ENCODE measurements at regions not wholly inside any gene's neighbourhood (a gene's known extent, or its start where the extent isn't known, plus 50 kb on each side); places are given as distances from the start of the nearest gene placed in this dataset.
"Not testable (repeated sequence)": the region's sequence is repeated elsewhere in the genome, so short reads cannot be mapped to it uniquely, and the experiment has no call there.

DNA sequence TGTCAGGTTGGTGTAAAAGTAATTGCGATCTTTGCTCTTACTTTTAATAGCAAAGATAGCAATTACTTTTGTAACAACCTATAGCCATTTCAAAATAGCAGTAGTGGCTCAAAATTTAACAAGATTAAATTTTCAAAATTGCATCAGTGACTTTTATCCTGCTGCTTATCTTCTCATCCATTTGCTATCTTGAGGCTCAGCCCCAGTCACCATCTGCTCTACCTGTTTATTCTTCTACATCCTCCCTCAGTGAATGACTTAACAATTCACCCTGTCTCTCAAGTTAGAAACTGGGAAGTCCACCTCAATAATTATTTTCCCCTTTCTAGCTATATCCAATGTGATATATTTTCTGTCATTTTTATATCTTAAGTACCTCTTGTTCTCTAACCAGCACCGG is 148.6 kb upstream of the ZNF804A start:
- no peaks in the 10 kb centered on the region for H3K27me3 ChIP-seq
- no peaks in the 10 kb centered on the region for H3K9me3 ChIP-seq
- no peak overlapping the region for H3K4me3 ChIP-seq
- H3K36me3 ChIP-seq, result no peaks in the 10 kb centered on the region
- H3K4me1 ChIP-seq, result no peaks in the 10 kb centered on the region
- no peak overlapping the region for H3K27ac ChIP-seq
- no peak for DNase-seq
- TF ChIP-seq POLR2A (IDR thresholded peaks at IDR 0.05) (no peak), CTCF (IDR thresholded peaks at IDR 0.05) (no peak)

DNA sequence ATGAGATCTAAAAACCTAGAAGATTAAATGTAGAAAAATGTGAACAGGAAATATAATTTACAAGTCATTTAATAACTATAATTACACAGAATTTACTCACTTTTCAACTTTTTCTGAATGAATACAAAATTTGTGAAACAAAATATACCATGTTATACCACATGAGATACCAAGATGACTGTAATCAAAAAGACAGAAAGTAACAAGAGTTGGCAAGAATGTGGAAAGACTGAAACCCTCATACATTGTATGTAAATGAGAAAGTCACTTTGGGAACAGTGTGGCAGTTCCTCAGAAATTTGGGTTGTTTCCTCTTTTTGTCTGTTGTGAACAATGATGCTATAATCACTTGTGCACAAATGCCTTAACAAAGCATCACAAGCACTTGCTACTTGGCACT is 145.4 kb upstream of the ZNF804A start:
- Histone ChIP-seq H3K27ac (no peak overlapping the region), H3K9me3 (no peaks in the 10 kb centered on the region), H3K27me3 (no peaks in the 10 kb centered on the region), H3K4me1 (no peaks in the 10 kb centered on the region), H3K36me3 (no peaks in the 10 kb centered on the region), H3K4me3 (no peak overlapping the region)
- DNase-seq, result no peak
- TF ChIP-seq POLR2A (IDR thresholded peaks at IDR 0.05) (no peak), CTCF (IDR thresholded peaks at IDR 0.05) (no peak)

GRCh38 chr2:184455624-184456023 is 142.7 kb upstream of the ZNF804A start:
- Histone ChIP-seq H3K9me3 (no peaks in the 10 kb centered on the region), H3K27ac (no peak overlapping the region), H3K4me1 (no peaks in the 10 kb centered on the region), H3K4me3 (no peak overlapping the region), H3K36me3 (no peaks in the 10 kb centered on the region), H3K27me3 (no peaks in the 10 kb centered on the region)
- no peak for DNase-seq
- no peak for TF ChIP-seq POLR2A (IDR thresholded peaks at IDR 0.05)
- TF ChIP-seq CTCF (IDR thresholded peaks at IDR 0.05), result no peak

- H3K27me3 ChIP-seq, H3K9me3 ChIP-seq, DNase-seq, H3K4me3 ChIP-seq, H3K36me3 ChIP-seq, H3K27ac ChIP-seq, H3K4me1 ChIP-seq: not testable (repeated sequence)
These were observed 141.6 kb upstream of the ZNF804A start for GRCh38 chr2:184456693-184457092.

- Histone ChIP-seq H3K27ac (peak overlapping the region in 1 of 4 donors; percentile 61), H3K4me1 (no peaks in the 10 kb centered on the region), H3K36me3 (no peaks in the 10 kb centered on the region), H3K4me3 (peak overlapping the region in 1 of 4 donors; percentile 31), H3K27me3 (no peaks in the 10 kb centered on the region), H3K9me3 (no peaks in the 10 kb centered on the region)
- DNase-seq, result peak in 1 of 3 donors; percentile 47
- TF ChIP-seq CTCF (IDR thresholded peaks at IDR 0.05) (no peak), POLR2A (IDR thresholded peaks at IDR 0.05) (no peak)
These were observed 135.0 kb upstream of the ZNF804A start for GRCh38 chr2:184463102-184463865.

DNA sequence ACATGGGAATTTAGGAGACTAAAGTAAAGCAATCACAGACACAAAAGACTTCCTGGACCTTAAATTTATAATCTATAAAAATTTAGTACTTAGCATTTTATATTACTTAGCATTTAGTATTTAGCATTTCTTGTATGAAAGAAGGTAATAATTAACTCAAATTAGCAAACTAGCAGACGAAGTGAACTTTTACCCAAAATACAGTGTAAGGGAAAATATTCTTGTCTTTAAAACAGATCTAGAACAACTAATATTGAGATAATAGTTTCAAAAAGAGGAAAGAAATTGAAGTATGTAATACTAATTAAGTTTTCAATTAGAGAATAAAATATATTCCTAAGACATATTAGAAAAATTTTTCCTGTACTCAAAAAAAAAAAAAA is 134.5 kb upstream of the ZNF804A start:
- H3K27ac ChIP-seq, result no peak overlapping the region
- H3K9me3 ChIP-seq, result no peaks in the 10 kb centered on the region
- H3K36me3 ChIP-seq, result no peaks in the 10 kb centered on the region
- DNase-seq, result no peak
- H3K4me3 ChIP-seq, result no peak overlapping the region
- TF ChIP-seq POLR2A (IDR thresholded peaks at IDR 0.05), result no peak
- TF ChIP-seq CTCF (IDR thresholded peaks at IDR 0.05), result no peak
- no peaks in the 10 kb centered on the region for H3K4me1 ChIP-seq
- no peaks in the 10 kb centered on the region for H3K27me3 ChIP-seq

All from Peyer's patch (tissue), 4 donors.